ENCODE measurements at regions not wholly inside any gene's neighbourhood (a gene's known extent, or its start where the extent isn't known, plus 50 kb on each side); places are given as distances from the start of the nearest gene placed in this dataset.

DNA sequence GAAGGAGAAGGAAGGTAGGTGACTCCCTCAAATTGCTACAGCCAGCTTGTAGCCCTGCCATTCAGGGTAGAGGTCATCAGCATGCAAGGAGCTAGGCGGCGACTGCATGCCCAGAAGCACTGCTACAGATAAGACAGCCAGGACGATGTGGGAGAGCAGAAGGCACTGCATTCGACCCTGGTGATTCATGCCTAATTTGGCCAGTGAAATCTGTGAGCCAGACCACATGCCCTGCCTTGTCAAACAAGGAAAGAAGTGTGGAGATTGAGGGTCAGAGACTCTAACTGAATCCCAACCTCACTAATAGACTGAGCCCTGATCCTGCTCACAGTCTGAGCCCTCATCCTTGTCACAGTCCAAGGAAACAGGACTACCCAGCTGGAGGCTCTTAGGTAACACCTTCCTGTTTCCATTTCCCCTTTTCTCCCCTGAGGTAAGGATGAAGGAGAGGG, 86.6 kb downstream of the LINGO1 start:
- peaks cover 4 to 27% of the 10 kb centered on the region in 2 experiments; a peak in 4 of 5 replicates for H3K27me3 ChIP-seq (ENCODE audit: control insufficient read depth in 1 of 2, insufficient read depth in 2 of 2, low read length in 2 of 2)
- ChIA-PET CTCF (ENCODE audit: low intra/inter-chr PET ratio, low total read pairs) (no interaction called here), POLR2A (no interaction called here)
- 4% methylated on average over 3 of the region's 4 CpGs for WGBS (ENCODE audit: low lambda C conversion rate)
- BruUV-seq (replicated peaks): no TSS peak
- no peak overlapping the region for H3K9ac ChIP-seq (ENCODE audit: insufficient read depth, low read depth, low read length)
- no peaks in the 10 kb centered on the region for H3K36me3 ChIP-seq (replicated peaks in 1 of 2; ENCODE audit: control insufficient read depth in 1 of 2, insufficient read depth in 2 of 2, low read length in 2 of 2)
- FAIRE-seq (no peak), ATAC-seq (no peak), DNase-seq (ENCODE audit: low spot score) (no peak)
- intact Hi-C loops (cut with micrococcal nuclease; ENCODE audit: unreplicated experiment) (no loop called here), in situ Hi-C loops (cut with HindIII; ENCODE audit: extremely low pct_ligation_motif_present, low pct_unique_long_range_greater_than_20kb) (no loop called here)
- no peak for TF ChIP-seq ZNF335 (CRISPR knock-in tag; IDR thresholded peaks at IDR 0.05)
- TF ChIP-seq CC2D1A (CRISPR knock-in tag; IDR thresholded peaks at IDR 0.05): no peak
- no peak for TF ChIP-seq NRL (CRISPR knock-in tag; IDR thresholded peaks at IDR 0.05; ENCODE audit: borderline replicate concordance)
- no peak for TF ChIP-seq ZNF577 (CRISPR knock-in tag; IDR thresholded peaks at IDR 0.05; ENCODE audit: borderline replicate concordance, low read depth)
- no peak for TF ChIP-seq ZMYM4 (CRISPR knock-in tag; IDR thresholded peaks at IDR 0.05)
- no peak for TF ChIP-seq FOSL2 (CRISPR knock-in tag; IDR thresholded peaks at IDR 0.05)
- no peak for TF ChIP-seq GTF2F1 (IDR thresholded peaks at IDR 0.05; ENCODE audit: low read length)
- TF ChIP-seq ETV5 (CRISPR knock-in tag; IDR thresholded peaks at IDR 0.05; ENCODE audit: borderline replicate concordance): no peak
- no peak for TF ChIP-seq MTA3 (CRISPR knock-in tag; IDR thresholded peaks at IDR 0.05)
- no peak for TF ChIP-seq TAF1 (CRISPR knock-in tag; IDR thresholded peaks at IDR 0.05)
- no peak for TF ChIP-seq RORA (CRISPR knock-in tag; IDR thresholded peaks at IDR 0.05)
- TF ChIP-seq TBX2 (CRISPR knock-in tag; IDR thresholded peaks at IDR 0.05; ENCODE audit: borderline replicate concordance): no peak
- no peak for TF ChIP-seq NR2C2 (CRISPR knock-in tag; IDR thresholded peaks at IDR 0.05; ENCODE audit: borderline replicate concordance)
- TF ChIP-seq SMC3 (IDR thresholded peaks at IDR 0.05; ENCODE audit: low read length): no peak
- no peak for TF ChIP-seq ZNF30 (CRISPR knock-in tag; IDR thresholded peaks at IDR 0.05)
- TF ChIP-seq, protein P1, sequence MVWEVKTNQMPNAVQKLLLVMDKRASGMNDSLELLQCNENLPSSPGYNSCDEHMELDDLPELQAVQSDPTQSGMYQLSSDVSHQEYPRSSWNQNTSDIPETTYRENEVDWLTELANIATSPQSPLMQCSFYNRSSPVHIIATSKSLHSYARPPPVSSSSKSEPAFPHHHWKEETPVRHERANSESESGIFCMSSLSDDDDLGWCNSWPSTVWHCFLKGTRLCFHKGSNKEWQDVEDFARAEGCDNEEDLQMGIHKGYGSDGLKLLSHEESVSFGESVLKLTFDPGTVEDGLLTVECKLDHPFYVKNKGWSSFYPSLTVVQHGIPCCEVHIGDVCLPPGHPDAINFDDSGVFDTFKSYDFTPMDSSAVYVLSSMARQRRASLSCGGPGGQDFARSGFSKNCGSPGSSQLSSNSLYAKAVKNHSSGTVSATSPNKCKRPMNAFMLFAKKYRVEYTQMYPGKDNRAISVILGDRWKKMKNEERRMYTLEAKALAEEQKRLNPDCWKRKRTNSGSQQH (CRISPR knock-in tag; IDR thresholded peaks at IDR 0.05; ENCODE audit: low read depth): no peak
- no peak for TF ChIP-seq ZNF224 (CRISPR knock-in tag; IDR thresholded peaks at IDR 0.05)
- TF ChIP-seq SNRNP70 (IDR thresholded peaks at IDR 0.05; ENCODE audit: low read depth, low read length): no peak
- TF ChIP-seq ZNF652 (CRISPR knock-in tag; IDR thresholded peaks at IDR 0.05; ENCODE audit: borderline replicate concordance, low read depth): no peak
- no peaks in the 10 kb centered on the region for H4K20me1 ChIP-seq (ENCODE audit: insufficient read depth, low read length)
- H3K9me3 ChIP-seq (ENCODE audit: low read length): no peaks in the 10 kb centered on the region
- H3K79me2 ChIP-seq (ENCODE audit: insufficient read depth, low read length): no peaks in the 10 kb centered on the region
- no peak overlapping the region for H3K4me2 ChIP-seq (ENCODE audit: low read depth, low read length)
- H2AFZ ChIP-seq (ENCODE audit: low read length): no peak overlapping the region
- H3K4me3 ChIP-seq (replicated peaks in 1 of 3; ENCODE audit: insufficient read depth in 1 of 3, low read depth in 2 of 3, low read length in 3 of 3): no peak overlapping the region
- H3K27ac ChIP-seq (ENCODE audit: extremely low read length, insufficient read depth, low read length): no peak overlapping the region
- peaks cover 23% of the 10 kb centered on the region for H3K4me1 ChIP-seq (ENCODE audit: insufficient read depth, low read length)

All from HepG2 (cell line).